ENCODE measurements at regions not wholly inside any gene's neighbourhood (a gene's known extent, or its start where the extent isn't known, plus 50 kb on each side); places are given as distances from the start of the nearest gene placed in this dataset.
"Not testable (repeated sequence)": the region's sequence is repeated elsewhere in the genome, so short reads cannot be mapped to it uniquely, and the experiment has no call there.

DNA sequence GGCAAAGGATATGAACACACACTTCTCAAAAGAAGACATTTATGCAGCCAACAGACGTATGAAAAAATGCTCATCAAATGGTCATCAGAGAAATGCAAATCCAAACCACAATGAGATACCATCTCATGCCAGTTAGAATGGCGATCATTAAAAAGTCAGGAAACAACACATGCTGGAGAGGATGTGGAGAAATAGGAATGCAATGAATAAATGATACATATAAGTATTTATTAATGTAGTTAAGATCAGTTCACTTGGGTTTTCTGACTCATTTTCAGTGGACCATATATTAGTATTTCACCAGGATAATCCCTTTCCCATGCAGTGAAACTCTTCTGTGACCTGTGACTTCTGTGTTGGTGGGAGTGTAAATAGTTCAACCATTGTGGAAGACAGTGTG, 110.1 kb downstream of the ATXN3L start:
- H3K27me3 Mint-ChIP-seq = peaks cover 54% of the 10 kb centered on the region
- H3K27ac Mint-ChIP-seq; H3K4me1 Mint-ChIP-seq (ENCODE audit: low read depth); H3K36me3 Mint-ChIP-seq (ENCODE audit: low read depth); H3K4me3 Mint-ChIP-seq; H3K9me3 Mint-ChIP-seq; DNase-seq: not testable (repeated sequence)

DNA sequence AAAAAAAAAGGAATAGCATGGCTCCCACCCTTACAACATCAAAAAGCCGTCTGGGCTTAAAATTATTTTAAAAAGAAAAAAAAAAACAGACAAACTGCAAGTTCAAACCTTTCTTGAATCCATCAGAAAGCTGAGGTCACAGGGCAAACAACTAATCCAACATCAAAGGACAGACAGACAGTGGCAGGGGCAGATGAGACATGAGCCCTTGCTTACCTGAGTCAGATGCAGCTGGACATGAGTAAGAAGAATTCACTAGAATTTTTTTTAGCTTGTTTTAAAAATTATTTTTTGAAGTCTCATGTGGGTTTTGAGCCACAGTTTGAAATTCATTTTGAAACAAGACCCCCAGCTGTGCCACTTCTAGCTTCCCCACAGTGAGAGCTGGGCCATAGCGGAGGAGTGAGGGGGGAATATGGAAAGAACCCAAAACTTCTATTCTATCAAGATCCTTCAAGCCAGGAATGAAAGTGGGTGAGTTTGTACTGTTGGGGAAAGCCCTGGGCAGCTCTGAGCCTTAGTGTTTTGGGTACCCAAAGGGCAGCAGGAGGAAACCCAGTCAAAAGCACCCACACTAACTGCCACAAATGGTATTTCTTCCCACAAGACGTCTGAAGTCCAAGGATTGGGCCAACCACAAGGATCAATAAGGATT, 111.4 kb downstream of the ATXN3L start:
- no peak overlapping the region for H3K27ac Mint-ChIP-seq
- H3K9me3 Mint-ChIP-seq = peaks cover 3% of the 10 kb centered on the region
- DNase-seq = no peak

DNA sequence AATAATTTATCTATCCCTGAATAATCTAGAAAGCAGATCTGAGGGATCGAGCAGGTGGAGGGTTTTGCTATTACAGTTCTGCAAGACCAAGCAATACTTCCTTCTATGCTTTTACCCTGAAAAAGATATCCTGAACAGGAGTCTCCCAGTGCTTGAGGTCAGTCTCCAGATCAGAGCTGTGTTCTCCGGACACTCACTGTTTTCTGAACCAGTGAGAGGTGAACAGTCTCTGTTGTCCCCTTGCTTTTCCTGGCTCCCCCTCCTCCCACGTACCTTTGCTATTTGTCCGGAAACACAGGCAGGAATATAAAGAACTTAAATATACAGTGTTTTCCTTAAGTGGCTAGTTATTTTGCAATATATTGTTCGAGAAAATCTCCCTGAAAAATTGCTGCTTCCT, 116.6 kb downstream of the ATXN3L start:
- Mint-ChIP-seq H3K27me3 (peaks cover 72% of the 10 kb centered on the region), H3K9me3 (no peaks in the 10 kb centered on the region), H3K4me1 (ENCODE audit: low read depth) (no peaks in the 10 kb centered on the region), H3K4me3 (no peak overlapping the region), H3K27ac (no peak overlapping the region), H3K36me3 (ENCODE audit: low read depth) (no peaks in the 10 kb centered on the region)
- DNase-seq = no peak

More for the DNA sequence above, 111.4 kb downstream of the ATXN3L start:
- no peaks in the 10 kb centered on the region for H3K4me1 Mint-ChIP-seq (ENCODE audit: low read depth)
- H3K4me3 Mint-ChIP-seq = no peak overlapping the region
- H3K36me3 Mint-ChIP-seq (ENCODE audit: low read depth) = no peaks in the 10 kb centered on the region
- H3K27me3 Mint-ChIP-seq = peaks cover 59% of the 10 kb centered on the region

DNA sequence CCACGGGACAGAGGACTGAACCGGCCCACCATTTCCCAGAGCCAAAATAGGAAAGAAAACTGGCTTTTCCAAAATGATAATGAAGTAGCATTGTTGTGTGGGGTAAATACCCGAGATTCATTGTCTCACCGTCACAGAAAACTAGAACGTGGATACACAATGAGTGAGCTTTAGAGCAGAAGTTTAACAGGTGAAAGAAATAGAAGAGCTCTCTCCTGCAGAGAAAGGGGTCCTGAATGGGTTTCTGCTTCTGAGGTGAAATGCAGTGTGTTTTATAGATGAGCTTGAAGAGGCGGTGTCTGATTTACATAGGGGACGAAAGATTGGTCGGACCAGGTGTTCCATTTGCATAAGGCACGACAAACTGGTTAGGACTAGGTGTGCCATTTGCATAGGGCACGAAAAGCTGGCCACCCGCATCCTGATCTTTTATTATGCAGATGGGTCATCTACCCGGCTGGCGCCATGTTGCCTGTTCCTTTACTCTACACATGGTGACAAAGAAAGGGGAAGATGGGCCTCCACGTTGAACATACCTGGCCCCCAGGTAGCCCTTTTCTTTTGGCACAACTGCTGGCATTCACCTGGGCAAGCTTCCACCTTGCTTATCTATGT, 118.1 kb downstream of the ATXN3L start:
- Mint-ChIP-seq H3K36me3 (ENCODE audit: low read depth) (no peaks in the 10 kb centered on the region), H3K27me3 (peaks cover 75% of the 10 kb centered on the region), H3K4me1 (ENCODE audit: low read depth) (no peaks in the 10 kb centered on the region), H3K9me3 (no peaks in the 10 kb centered on the region), H3K27ac (no peak overlapping the region), H3K4me3 (no peak overlapping the region)
- no peak for DNase-seq

DNA sequence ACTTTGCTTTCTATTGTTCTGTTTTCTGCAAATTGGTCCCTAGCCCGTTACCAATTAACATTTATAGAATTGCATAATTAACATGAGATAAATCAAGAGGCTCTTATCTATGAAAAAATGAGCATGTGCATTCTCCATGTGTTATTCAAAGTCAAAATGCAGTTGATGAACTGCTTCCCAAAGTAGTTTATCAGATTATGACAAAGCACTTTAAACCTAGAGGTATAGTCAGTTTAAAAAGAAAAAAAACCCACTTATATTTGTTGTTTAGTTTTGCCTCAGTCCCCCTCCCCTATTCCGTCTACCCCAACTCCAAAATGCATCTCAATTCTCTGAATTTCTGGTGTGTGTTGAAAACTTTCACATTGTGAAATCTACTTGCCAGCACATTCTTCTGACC, 119.5 kb downstream of the ATXN3L start:
- no peaks in the 10 kb centered on the region for H3K9me3 Mint-ChIP-seq
- DNase-seq = no peak
- no peak overlapping the region for H3K4me3 Mint-ChIP-seq
- H3K4me1 Mint-ChIP-seq (ENCODE audit: low read depth) = no peaks in the 10 kb centered on the region
- H3K36me3 Mint-ChIP-seq (ENCODE audit: low read depth) = no peaks in the 10 kb centered on the region
- no peak overlapping the region for H3K27ac Mint-ChIP-seq
- peaks cover 69% of the 10 kb centered on the region for H3K27me3 Mint-ChIP-seq

DNA sequence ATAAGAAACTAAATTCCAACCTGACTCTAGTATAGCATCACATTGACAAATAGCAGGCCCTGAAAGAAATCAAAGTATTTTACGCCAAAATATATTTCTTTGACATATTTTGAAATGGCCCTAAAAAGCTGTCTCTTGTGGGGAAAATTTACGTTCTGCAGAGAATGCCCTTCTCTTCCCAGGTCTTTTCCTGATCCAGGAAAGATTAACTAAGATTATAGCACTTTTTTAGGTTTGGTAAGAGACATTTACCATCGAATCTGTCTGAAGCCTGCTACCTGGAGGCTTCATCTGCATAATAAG, 121.1 kb downstream of the ATXN3L start:
- Mint-ChIP-seq H3K4me3 (no peak overlapping the region), H3K9me3 (no peaks in the 10 kb centered on the region), H3K4me1 (ENCODE audit: low read depth) (no peaks in the 10 kb centered on the region), H3K36me3 (ENCODE audit: low read depth) (no peaks in the 10 kb centered on the region), H3K27me3 (peaks cover 67% of the 10 kb centered on the region), H3K27ac (no peak overlapping the region)
- DNase-seq = no peak

DNA sequence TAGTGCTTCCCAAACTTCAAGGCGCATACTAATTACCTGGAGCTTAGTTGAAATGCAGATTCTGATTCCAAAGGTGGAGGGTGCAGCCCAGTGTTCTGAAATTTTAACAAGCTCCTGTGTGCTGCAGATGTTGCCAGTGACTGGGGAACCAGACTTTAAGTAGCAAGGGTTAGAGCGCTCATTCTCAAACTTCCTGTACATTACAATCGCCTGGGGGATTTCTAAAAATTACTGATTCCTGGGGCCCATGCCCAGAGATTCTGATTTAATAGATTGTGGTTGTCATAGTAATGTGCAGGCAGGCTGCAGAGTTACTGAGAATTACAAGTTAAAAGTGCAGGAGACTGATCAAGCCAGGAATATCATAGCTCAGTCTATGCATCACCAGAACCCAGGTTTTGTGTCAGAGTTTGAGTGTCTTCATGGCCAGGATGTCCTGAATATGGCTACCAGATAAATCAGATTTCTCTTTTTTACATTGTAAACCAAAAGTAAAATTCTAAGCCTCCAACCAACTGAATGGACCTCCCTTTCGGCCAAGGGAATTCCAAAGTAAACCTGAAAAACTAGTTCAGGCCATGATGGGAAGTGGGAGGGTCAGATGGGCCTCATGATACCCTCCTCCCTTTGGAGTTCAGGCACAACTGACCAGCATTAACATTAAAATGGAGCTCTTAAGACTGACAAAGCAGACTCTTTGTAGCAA, 121.6 kb downstream of the ATXN3L start:
- no peak for DNase-seq
- no peak overlapping the region for H3K27ac Mint-ChIP-seq
- H3K36me3 Mint-ChIP-seq (ENCODE audit: low read depth) = no peaks in the 10 kb centered on the region
- H3K4me1 Mint-ChIP-seq (ENCODE audit: low read depth) = no peaks in the 10 kb centered on the region
- H3K9me3 Mint-ChIP-seq = no peaks in the 10 kb centered on the region
- no peak overlapping the region for H3K4me3 Mint-ChIP-seq
- H3K27me3 Mint-ChIP-seq = peaks cover 65% of the 10 kb centered on the region

DNA sequence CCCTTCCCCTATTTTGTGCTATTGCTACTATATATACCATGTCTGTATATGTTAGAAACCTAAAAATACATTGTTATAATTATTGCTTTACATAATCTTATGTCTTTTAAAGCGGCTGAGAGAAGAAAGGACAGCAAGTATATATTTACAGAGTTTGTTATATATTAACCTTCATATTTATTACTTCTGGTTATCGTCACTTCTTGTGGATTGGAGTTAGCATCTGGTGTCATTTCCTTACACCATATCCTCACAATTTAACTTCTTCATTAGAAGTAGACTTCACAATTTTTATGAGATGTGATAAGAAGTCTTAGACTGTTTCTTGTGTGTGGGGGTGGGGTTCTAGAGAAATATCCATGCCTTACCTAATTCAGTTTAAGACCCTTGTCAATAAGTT, 123.1 kb downstream of the ATXN3L start:
- DNase-seq = no peak
- Mint-ChIP-seq H3K4me3 (no peak overlapping the region), H3K27ac (no peak overlapping the region), H3K4me1 (ENCODE audit: low read depth) (no peaks in the 10 kb centered on the region), H3K9me3 (no peaks in the 10 kb centered on the region), H3K27me3 (peaks cover 58% of the 10 kb centered on the region), H3K36me3 (ENCODE audit: low read depth) (no peaks in the 10 kb centered on the region)

DNA sequence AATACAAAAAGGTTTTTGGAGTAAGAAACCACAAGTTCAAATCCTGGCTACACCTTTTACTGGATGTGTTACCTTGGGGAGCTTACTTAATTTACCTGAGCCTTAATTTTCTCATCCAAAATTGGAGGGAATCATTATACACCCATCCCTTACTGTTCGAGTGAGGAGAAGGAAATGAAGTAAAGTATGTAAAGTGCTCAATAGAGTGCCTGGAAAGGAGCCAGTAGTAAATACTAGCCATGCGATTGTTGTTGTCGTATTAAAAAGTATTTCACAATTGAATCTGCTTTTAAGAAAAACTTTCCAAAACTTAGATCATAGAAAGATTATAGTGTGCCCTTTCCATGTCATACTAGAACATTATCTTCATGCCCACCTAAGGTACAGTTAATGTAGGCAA, 124.5 kb downstream of the ATXN3L start:
- no peaks in the 10 kb centered on the region for H3K4me1 Mint-ChIP-seq (ENCODE audit: low read depth)
- no peak overlapping the region for H3K4me3 Mint-ChIP-seq
- H3K27me3 Mint-ChIP-seq = peaks cover 49% of the 10 kb centered on the region
- no peak overlapping the region for H3K27ac Mint-ChIP-seq
- no peaks in the 10 kb centered on the region for H3K9me3 Mint-ChIP-seq
- H3K36me3 Mint-ChIP-seq (ENCODE audit: low read depth) = no peaks in the 10 kb centered on the region
- DNase-seq = no peak

DNA sequence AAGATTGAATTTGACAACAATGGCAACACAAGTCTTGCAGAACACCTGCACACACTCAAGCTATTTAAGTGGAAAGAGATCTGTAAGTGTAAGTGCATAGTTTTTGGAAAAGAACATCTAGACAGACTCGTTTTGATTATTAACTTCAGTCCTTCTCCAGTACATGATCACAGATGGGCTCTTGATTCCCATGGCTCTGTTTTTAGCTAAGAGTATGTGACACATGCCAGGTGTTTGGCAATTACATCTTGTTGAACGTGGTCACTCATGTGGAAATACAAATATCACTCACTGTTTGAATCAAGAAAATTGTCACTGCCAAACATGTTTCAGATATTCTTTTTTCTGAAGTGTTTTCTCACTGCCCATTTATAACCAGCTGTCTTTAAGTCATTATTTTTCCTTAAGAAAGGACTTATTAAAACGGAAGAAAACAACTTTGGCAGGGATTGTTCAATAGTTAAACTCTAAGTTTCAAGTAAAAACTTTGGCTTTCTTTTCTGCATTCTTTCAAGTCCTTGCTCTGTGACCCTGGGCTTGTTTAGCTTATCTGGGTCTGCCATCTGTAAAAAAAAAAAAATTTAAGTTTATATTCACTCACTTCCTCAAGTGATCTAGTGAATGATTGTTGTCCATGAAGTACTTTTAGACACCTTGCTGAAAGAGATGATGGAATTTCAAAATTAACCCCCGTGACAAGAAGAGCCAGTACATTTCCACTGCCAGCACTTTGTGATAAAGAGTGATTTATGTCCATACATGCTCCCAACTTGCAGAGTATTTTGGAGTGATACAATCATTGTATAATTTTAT, 125.4 kb downstream of the ATXN3L start:
- no peaks in the 10 kb centered on the region for H3K36me3 Mint-ChIP-seq (ENCODE audit: low read depth)
- H3K4me1 Mint-ChIP-seq (ENCODE audit: low read depth) = no peaks in the 10 kb centered on the region
- no peak overlapping the region for H3K27ac Mint-ChIP-seq
- H3K27me3 Mint-ChIP-seq = peaks cover 43% of the 10 kb centered on the region
- H3K9me3 Mint-ChIP-seq = no peaks in the 10 kb centered on the region
- H3K4me3 Mint-ChIP-seq = no peak overlapping the region
- DNase-seq = no peak

DNA sequence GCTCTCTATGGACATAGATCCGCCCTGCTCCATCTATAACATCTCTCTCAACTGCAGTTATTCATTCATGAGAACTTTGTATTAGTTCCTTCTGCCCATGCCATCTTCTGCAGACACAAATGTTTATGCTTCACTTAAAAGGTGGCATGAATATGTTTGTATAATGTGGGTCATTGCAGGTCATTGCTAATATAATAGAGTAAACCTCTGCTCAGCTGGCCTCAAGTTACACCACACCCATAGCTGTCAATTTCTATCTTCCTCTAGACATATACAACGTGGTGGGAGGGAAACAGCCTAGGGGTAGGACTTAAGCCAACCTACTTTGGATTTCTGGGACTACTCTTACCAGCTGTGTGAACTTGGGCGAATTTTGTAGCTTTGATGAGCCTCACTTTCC, 129.8 kb downstream of the ATXN3L start:
- H3K9me3 Mint-ChIP-seq = peaks cover 2% of the 10 kb centered on the region
- no peak for DNase-seq
- no peaks in the 10 kb centered on the region for H3K4me1 Mint-ChIP-seq (ENCODE audit: low read depth)
- H3K4me3 Mint-ChIP-seq = no peak overlapping the region
- peaks cover 52% of the 10 kb centered on the region for H3K27me3 Mint-ChIP-seq
- H3K36me3 Mint-ChIP-seq (ENCODE audit: low read depth) = no peaks in the 10 kb centered on the region
- no peak overlapping the region for H3K27ac Mint-ChIP-seq

DNA sequence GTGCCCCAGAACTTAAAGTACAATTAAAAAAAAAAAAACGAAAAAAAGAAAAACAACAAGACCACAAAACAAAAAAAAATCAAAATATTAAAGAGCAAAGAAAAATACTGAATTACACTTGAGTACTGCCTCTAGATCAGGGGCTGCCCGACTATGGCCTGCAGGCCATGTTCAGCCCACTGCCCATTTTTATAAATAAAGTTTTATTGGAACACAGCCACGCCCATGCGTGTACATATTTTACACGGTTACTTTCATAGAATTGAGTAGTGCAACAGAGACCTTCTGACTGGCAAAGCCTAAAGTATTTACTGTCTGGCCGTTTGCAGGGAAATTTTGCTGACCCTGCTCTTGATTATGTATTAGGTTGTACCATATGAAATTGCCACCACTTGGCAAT, 130.5 kb downstream of the ATXN3L start:
- Mint-ChIP-seq H3K27me3 (peaks cover 56% of the 10 kb centered on the region), H3K4me1 (ENCODE audit: low read depth) (no peaks in the 10 kb centered on the region), H3K9me3 (peaks cover 3% of the 10 kb centered on the region), H3K27ac (no peak overlapping the region), H3K4me3 (no peak overlapping the region), H3K36me3 (ENCODE audit: low read depth) (no peaks in the 10 kb centered on the region)
- no peak for DNase-seq

DNA sequence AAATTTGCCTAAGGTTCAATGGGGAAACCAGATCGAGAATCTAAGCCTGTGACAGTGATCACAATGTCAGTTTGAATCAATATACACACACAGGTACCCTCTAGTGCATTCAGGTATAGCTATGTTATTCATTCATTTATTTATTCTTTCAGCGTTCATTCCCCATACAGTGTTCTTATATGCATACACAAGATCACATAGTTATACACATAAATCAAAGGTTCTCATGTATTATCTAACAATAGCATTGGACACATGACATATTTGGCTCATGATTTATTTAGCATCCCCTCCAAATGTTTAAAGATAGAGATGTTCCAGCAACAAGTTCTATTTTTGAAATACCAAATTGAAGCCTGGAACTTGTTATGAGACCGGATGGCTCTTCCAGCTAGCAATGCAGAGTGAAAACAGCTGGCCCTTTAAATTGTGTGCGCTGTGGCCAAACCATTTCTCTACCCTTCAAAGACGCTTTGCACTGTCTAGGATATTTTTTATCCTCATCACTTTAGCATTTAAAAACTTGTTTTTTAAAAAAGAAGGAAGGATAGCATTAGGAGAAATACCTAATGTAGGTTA, 131.0 kb downstream of the ATXN3L start:
- no peak overlapping the region for H3K4me3 Mint-ChIP-seq
- no peak overlapping the region for H3K27ac Mint-ChIP-seq
- no peaks in the 10 kb centered on the region for H3K4me1 Mint-ChIP-seq (ENCODE audit: low read depth)
- no peaks in the 10 kb centered on the region for H3K36me3 Mint-ChIP-seq (ENCODE audit: low read depth)
- peaks cover 58% of the 10 kb centered on the region for H3K27me3 Mint-ChIP-seq
- no peak for DNase-seq
- peaks cover 8% of the 10 kb centered on the region for H3K9me3 Mint-ChIP-seq

DNA sequence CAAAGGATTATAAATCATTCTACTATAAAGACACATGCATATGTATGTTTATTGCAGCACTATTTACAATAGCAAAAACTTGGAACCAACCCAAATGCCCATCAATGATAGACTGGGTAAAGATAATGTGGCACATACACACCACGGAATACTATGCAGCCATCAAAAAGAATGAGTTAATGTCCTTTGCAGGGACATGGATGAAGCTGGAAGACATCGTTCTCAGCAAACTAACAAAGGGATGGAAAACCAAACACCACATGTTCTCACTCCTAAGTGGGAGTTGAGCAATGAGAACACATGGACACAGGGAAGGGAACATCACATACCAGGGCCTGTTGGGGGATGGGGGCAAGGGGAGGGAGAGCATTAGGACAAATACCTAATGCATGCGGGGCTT, 133.2 kb downstream of the ATXN3L start:
- not testable (repeated sequence) for H3K36me3 Mint-ChIP-seq (ENCODE audit: low read depth); H3K9me3 Mint-ChIP-seq; DNase-seq; H3K4me3 Mint-ChIP-seq; H3K27ac Mint-ChIP-seq; H3K4me1 Mint-ChIP-seq (ENCODE audit: low read depth)
- peaks cover 69% of the 10 kb centered on the region for H3K27me3 Mint-ChIP-seq

All from activated T-cell treated with anti-CD3 and anti-CD28 coated beads, Interleukin-2, amount 50 U/mL, for 24 hours (primary cell).